Forelimb muscle (tissue), 1 donor: ENCODE measurements at regions not wholly inside any gene's neighbourhood (a gene's known extent, or its start where the extent isn't known, plus 50 kb on each side); places are given as distances from the start of the nearest gene placed in this dataset.

Source experiments
- DNase-seq: peaks from one replicate; pipeline ENCODE4 v3.0.0-alpha.2; 2013; ENCODE audit warnings: low read depth

- no peak for DNase-seq
Measured at GRCh38 chr1:203926025-203926540, 64.7 kb downstream of the SNRPE start.

GRCh38 chr1:203929741-203930309 lies 68.4 kb downstream of the SNRPE start:
- no peak for DNase-seq

DNA sequence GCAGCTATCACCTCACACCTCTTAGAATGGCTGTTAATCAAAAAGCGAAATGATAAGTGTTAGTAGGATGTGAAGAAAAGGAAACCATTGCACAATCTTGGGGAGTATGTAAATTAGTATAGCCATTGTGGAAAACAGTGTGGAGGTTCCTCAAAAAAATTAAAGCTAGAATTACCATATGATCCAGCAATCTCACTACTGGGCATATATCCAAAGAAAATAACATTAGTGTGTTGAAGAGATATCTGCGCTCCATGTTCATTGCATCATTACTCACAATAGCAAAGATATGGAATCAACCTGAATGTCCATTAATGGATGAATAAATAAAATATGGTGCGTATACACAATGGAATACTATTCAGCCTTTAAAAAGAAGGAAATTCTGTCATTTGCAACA lies 68.9 kb downstream of the SNRPE start:
- DNase-seq: no peak

DNA sequence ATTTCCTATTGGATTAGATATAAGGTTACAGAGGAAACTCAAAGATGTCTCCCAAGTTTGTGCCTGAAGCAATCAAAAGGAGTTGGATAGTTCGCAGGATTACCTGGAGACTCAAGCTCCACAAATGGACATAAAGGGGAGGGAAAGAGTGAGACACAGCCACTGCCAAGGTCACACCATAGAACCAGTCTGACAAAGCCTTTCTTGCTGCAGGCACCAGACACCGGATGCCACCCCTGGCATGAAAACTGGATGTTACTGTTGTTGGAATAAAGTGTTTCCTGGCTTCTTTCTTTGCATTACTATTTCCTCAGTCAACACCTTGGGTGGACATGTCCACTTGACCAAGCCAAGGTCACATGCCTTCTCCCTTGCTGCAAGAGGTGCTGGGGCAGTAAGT lies 70.6 kb downstream of the SNRPE start:
- no peak for DNase-seq

- DNase-seq: no peak
Measured at GRCh38 chr1:203932556-203932955, 71.2 kb downstream of the SNRPE start.

DNA sequence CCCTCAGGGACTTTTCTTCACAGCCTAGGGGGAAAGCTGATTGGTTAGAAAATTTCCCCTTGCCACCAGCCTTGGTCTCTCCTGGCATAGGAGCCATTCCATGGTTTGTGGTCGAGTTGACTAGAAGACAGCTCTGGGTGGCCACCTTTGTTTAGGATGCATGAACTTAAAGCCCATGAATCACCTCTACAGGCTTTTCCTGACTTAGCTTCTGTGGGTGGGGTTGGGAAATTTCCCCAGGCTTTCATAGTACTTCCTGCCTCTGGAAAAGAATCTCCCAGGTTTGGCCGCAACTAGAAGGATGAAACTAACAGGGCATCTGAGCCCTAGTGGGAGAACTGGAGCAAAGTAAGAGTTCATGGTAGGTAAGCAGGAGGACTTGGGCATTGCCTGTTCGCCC lies 72.6 kb downstream of the SNRPE start:
- DNase-seq: no peak

DNA sequence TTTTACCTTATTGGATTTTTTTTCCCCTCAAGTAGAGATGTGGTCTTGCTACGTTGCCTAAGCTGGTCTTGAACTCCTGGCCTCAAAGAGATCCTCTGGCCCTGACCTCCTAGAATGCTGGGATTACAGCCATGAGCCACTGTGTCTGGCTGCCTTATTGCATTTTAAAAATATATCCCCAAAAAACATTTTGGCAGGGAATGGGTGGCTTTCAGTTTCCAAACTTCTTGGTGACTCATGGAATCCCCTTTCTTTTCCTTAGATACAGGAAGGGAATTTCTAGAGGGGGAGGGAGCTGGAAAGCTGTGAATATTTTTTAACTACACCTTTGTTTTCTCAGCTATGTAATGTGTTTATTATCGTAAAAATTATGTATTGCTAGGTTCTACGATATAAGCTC lies 73.3 kb downstream of the SNRPE start:
- no peak for DNase-seq

DNA sequence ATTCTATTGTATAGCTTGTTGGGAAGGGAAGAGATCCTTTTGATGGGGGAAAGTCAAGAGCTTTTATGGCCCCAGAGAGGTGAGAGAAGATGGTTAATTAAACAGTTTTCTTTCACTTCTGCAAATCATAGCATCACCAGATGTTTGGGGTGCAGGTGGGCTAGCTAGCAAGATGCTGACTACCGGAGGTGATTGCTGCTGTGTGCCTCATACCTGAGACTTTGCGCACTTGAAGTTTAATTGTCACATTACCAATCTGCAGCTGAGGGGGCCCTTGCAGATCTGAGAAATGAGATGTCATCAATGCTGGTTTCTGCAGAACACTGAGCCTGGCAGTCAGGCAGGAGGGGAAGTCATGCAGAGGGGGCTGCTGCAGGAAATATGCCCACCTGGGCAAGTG lies 73.9 kb downstream of the SNRPE start:
- DNase-seq: no peak

- no peak for DNase-seq
Measured at GRCh38 chr1:203937678-203938330, 76.4 kb downstream of the SNRPE start.

DNA sequence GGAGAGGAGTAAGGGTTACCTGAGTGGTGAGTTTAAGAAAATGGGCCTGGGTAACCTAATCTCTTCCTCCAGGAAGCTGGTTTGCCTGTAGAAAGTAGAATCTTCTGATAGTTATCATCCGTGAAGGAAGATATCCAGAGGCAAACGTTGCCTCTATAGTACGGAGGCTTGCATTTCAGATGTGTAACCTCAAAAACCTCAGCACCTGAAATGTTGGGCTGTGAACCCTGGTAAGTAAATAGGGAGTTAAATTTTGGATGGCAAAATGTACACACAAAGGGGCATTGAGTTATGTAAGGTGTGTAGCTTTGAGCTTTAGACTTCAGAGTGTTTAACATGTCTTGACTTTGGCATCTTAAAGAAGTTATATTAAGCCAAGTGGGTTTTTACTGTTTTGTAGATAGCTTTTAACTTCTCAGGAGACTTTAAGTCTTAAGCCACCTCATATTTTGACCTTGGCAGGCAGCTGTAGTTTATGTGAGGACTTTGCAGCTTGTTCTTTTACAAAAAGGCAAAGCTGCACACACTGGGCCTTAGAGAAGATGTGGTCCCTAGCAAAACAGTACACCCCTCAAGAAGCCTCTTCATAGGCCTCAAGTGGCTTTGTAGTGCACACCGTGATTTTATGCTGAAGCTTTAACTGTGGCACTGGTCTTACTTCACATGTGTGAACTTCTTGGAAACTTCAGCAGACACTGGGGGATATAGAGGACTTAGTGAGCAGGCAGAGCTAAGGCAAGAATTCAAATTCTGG lies 83.4 kb downstream of the SNRPE start:
- no peak for DNase-seq

DNA sequence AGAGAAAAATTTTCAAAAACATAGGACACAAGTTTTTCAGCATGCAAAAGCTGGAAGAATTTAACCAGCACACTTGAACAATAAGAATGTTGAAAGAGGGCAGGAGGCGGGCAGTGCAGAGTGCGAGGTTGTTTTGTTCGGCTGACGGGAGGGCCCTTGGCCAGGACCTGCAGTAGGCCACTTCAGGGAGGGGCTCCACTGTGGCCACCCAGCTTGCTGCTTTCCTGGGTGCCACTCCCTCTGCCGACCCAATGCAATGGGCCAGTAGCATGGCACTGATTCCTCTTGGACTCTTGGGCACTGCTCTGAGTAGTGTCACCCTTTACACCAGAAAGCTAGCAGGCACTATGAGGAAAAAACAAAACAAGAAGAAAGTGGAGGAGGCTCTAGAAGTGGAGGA lies 92.9 kb downstream of the SNRPE start:
- DNase-seq: no peak

DNA sequence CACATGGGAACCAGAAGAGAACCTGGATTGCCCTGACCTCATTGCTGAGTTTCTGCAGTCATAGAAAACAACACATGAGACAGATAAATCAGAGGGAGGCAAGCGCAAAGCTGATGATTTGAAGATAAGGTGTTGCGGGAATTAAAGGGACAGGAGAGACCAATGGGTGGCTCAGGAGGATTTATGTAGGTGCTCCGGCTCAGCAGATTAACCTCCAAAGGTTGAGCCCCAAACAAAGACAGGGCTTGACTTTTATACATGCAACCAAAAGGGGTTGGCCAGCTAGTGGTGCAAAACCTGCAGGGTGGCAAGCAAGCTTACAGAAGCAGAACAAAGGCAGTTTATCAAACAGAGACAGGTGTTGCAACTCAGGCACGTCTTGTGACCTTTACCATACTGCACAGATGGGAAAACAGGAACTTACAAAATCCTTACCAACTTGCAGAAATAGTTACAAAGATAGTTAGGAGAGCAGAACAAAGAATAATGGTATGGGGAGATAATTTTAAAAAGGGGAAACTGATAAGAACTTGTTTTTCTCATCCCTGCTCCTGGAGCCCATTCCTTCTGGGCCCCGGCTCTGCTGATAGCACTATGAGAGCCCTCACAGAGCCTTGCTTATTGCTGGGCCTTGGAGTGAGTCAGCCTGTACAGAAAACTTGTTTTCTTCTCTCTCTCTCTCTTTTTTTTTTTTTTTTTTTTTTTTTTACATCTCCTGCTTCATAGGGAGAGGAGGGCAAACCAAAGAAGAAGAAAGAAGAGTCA lies 93.6 kb downstream of the SNRPE start:
- no peak for DNase-seq

DNA sequence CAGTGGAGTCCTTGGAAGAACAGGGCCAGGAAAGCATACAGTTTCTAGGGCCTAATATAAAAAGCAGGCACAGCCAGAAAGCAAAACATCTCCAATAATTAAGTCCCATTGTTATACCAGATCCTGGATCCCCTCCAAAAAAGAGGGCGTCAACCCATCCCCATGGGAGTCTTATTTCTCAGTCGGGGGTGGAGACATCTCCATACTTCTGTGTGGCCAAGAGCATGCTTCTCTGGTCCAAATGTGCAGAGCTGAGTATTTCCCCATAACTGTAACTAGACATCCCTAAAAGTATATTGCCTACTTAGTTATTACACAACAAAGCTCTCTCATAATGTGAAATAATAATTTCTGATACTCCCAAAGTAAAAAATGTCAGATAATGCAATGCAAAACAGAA lies 104.2 kb upstream of the SOX13 start:
- no peak for DNase-seq

DNA sequence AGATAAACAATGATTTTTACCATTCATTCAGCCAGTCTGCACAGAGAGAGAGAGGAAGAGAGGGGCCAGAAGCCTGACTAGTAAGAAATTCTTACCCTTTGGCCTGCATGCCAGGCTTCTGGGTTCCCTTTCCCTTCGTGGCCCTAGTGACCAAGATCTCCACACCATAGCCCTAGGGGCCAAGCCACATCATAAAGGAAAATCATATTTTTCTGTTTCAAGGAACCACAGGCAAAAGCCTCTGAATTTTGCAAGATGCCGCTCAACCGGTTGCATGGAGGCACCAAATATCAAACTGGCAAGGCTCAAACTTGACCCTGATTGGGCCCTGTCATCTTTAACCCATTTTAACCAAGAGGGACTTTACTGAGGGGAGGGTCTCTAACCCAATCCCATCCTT lies 103.1 kb upstream of the SOX13 start:
- DNase-seq: no peak

- DNase-seq: no peak
Measured at GRCh38 chr1:203985044-203985443, 87.9 kb upstream of the SOX13 start.

GRCh38 chr1:203985676-203986075 lies 87.2 kb upstream of the SOX13 start:
- DNase-seq: no peak

- DNase-seq: no peak
Measured at GRCh38 chr1:203986887-203987461, 85.9 kb upstream of the SOX13 start.

DNA sequence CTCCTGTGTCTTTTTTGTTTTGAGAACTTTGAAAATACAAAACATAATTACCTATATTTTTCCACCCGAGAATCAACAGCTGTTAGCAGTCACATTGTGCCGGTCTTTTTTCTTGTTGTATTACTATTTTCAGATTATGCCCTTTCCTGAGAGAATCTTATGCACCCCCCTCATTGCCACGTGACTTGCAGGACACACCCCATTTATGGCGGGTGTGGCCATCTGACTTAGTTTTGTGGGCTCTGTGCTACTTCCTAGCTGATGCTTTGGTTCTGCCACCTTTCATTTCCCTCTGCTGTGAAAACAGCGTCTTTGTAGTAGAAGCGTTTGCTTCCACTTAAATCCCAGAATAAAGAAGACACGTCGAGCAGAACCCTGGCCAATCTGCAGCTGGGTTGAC lies 82.8 kb upstream of the SOX13 start:
- no peak for DNase-seq

DNA sequence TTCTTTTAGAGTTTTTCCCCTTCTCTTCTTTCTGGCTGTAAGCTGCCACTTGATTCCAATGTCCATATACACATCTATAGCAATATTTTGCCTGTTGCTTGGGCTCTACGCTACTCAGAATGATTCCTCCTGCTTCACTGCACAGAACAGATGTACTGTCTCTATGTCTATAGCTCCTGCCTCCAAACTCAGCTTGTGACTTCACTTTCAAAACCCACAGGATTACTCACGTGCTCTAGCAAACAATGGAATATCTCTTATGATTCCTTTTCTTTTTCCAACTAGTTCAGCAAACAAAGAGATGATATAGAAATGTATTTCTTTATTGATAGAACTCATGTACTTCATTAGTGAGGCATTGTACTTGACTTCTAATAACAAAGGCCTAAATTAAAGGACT lies 80.5 kb upstream of the SOX13 start:
- DNase-seq: no peak

- no peak for DNase-seq
Measured at GRCh38 chr1:203993256-203993655, 79.7 kb upstream of the SOX13 start.

DNA sequence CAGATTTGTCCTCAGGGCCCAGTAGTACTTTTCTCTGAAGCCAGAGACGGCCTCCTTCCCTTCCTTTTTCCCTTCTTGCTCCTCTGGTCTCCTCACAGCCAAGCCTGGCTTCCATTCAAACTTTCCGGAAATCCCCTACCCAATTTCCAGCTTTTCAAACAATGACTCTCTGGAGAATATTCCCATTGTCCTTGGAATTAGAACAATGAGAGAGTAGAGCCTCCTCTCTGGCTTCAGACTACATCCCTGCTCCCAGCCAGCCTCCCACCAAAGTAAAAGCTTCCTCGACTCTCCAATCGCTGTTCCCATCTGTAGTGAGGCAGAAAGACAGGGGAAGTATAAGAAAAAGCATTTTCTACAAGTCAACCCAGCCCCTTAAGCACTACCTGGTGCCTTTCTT lies 77.7 kb upstream of the SOX13 start:
- DNase-seq: peak; percentile 34

GRCh38 chr1:203996126-203996525 lies 76.8 kb upstream of the SOX13 start:
- DNase-seq: no peak
